NCI-H2107 treated with DMSO at 0.1 percent for 48 hours (cell line): ENCODE measurements at regions not wholly inside any gene's neighbourhood (a gene's known extent, or its start where the extent isn't known, plus 50 kb on each side); places are given as distances from the start of the nearest gene placed in this dataset.
"Not testable (repeated sequence)": the region's sequence is repeated elsewhere in the genome, so short reads cannot be mapped to it uniquely, and the experiment has no call there.

Experiments
- DNase-seq: peaks from one replicate; lab custom pipeline; 2025; ENCODE audit not compliant: unreplicated experiment; lab: John Stamatoyannopoulos, UW

GRCh38 chr12:59055204-59055860, 135.0 kb upstream of the LRIG3 start:
- DNase-seq: no peak

GRCh38 chr12:59053266-59053899, 133.1 kb upstream of the LRIG3 start:
- DNase-seq: not testable (repeated sequence)

- DNase-seq: no peak
Measured at GRCh38 chr12:59046763-59047534, 126.6 kb upstream of the LRIG3 start.

DNA sequence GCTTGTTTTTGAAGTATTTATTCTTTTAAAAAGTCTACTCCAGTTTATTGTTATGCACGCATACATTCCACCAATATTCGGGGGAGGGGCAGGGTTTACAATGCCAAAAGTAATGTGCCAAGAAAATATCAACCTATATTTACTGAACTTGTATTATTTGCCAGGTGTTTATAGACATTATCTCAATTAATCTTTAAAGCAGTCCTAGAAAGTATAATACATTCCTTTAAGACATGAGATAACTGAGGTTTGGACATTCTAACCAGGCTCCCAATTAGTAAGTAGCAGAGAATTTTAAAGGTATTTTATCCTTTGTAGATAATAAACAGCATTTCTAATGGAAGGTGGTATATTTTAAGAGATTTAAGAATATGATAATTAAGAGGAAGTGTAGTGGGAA, 124.5 kb upstream of the LRIG3 start:
- DNase-seq: no peak

GRCh38 chr12:59041241-59042121, 121.2 kb upstream of the LRIG3 start:
- no peak for DNase-seq

DNA sequence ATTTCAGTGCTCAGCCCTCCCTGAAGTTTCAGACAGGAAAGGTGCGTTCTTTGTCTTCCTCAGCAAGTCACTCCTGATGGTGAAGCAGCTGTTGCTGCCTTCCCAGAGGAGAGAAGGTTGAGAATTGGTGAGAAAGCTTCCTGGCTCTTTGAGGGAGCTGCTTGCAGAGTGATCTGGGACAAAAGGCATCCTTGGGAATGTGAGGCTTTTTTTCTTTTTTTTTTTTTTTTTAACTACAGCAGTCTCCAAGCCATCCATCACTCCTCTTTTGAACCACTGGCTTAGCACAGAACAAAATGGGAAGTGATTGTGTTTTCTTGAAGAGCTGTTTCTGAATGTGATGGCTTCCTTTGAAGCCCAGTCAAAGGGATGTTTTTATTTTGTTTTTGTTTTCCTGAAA, 120.4 kb upstream of the LRIG3 start:
- DNase-seq: no peak

DNA sequence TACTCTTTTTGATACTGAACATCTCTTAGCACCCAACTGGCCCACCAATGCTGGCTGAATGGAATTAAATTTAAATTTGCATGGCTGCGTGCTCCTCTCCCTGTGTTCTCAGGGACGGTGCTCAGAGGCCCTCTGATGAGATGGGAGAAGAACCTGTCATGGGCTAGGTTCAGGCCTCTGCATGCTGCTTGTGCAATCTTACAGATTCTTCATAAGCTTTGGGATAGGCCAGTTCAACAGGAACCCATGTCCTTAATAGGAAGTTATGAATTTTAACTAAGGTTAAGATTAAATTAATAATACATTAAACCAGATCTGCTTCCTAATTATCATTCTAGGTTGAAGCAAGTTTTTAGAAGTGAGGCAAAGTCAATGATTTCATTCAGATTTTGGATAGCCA, 119.7 kb upstream of the LRIG3 start:
- DNase-seq: no peak

DNA sequence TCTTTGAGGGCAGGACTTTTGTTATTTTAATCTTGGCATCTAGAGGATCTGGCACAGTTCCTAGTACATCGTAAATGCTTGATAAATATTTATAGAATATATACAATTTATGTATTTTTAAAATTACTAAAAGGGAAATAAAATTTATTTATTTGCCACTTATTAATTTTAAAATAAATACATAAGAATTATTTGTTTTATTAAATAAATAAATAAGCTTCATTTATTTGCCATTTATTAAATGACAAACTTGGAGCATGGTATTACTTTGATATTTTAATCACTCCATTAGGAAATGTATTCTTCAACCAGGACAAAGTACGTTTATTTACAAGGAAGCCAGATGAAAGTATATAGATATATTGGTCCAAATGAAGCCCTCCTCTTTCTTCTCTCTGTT, 118.7 kb upstream of the LRIG3 start:
- no peak for DNase-seq

GRCh38 chr12:59036973-59037762, 116.9 kb upstream of the LRIG3 start:
- DNase-seq: no peak

DNA sequence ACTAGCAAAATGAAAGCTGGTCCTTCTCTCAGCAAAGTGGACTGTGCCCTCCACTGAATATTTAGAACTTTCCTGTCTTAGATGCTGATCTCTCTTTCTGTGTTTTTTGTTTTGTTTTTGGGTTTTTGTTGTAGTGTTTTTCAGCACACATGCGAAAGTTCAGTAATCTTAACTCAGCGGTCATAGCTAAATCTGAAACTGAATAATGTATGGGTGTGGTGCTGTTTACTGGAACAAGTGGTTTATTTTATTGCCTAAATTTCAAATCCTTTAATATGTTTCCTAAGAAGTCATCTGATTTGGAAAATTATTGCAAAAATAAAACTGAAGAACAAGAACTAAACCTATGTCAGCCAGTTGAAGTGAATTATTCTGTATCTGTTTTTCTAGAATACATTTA, 116.0 kb upstream of the LRIG3 start:
- DNase-seq: no peak

DNA sequence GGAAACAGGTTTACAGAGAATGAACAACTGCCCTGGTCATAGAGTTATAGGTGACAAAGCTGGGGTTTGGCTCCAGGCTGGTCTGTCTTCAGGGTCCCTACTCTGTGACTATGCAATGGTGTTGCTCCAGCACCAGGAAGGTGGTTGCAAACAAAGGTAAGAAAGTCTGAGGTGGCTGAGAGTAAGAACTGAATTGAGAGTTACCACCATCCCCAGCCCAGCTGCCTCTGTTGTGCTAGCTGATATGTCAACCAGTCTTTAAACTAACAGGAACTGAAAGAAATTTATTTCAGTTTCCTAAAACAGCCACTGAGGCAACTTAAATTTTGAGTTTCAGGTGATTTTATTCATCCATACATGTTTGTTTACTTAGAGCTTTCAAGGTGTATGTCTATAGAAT, 111.0 kb upstream of the LRIG3 start:
- DNase-seq: no peak

- no peak for DNase-seq
Measured at GRCh38 chr12:59030415-59030814, 110.1 kb upstream of the LRIG3 start.

GRCh38 chr12:59027199-59027598, 106.9 kb upstream of the LRIG3 start:
- no peak for DNase-seq

DNA sequence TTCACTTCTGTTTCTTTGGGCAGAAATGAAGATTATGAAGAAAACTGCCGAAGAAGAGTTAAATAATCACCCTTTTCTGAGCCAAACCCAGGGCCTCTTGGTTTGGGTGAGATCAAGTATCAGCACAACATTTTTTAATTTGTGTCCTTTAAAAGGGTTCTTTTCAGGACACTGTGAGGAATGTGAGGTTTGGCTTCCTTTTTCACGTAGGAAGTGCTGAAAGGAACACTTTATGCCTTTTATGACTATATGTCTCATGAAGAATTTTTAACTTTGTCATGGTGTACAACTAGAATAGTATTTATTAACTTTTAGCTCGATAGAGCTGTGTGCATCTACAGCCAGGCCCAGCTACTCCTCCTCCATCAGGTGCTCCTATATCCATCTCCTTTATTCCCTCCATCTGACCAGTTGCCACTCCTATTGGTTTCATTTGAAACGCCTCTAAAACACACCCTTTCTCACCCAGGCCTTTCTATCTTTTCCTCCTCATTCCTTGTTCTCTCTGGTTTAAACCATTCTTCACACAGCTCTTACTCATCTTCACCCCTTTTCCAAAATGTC, 103.6 kb upstream of the LRIG3 start:
- DNase-seq: no peak

DNA sequence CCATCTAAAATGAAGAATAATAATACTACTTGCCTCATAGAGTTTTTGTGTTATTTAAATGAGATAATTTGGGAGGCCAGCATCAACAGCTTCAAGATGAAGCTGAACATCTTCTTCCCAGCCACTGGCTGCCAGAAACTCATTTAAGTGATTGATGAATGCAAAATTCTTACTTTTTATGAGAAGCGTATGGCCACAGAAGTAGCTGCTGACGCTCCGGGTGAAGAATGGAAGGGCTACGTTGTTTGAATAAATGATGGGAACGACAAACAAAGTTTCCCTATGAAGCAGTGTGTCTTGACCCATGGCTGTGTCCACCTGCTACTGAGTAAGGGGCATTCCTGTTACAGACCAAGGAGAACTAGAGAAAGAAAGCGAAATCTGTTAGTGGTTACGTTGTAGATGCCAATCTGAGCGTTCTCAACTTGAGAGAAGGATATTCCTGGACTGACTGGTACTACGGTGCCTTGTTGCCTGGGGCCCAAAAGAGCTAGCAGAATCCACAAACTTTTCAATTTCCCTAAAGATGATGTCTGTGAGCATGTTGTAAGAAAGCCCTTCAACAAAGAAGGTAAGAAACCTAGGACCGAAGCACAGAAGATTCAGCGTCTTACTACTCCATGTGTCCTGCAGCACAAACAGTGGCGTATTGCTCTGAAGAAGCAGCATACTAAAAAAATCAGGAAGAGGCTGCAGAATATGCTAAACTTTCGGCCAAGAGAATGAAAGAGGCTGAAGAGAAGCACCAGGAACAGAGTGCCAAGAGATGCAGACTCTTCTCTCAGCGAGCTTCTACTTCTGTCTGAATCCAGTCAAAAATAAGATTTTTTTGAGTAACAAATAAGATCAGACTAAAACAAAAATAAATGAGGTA, 100.0 kb upstream of the LRIG3 start:
- DNase-seq: no peak

DNA sequence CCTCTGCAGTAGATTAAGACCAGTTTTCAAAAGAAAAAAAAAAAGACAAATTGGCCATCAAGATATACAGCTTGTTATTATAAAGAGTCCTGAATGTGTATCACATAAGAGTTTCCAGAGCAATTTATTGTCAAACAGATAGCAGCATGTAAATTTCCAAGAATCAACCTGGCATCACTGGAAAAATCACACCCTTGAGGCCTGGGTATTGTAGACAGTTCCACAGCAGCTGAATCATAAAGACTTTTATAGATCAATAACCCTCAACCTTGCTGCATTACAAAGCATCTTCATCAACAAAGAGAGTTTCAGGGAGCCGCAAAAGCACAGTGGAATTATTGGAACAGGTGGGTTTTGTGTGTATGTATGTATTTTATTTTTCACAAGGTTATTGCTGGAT, 94.6 kb upstream of the LRIG3 start:
- DNase-seq: no peak

DNA sequence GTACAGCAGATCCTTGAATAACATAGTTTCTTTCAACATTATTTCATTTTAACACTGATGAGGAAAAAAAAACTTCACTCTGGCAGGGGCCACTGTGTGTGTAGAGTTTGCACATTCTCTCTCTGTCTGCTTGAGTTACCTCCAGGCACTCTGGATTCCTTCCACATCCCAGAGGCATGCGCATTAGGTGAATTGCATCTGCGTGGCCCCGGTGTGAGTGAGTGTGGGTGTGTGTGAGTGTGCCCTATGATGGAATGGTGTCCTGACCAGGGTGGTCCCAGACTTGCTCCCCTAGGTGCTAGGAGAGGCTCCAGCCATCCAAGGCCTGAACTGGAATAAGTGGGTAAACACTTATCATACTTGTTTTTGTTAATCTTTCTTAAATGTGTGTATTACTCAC, 90.6 kb upstream of the LRIG3 start:
- no peak for DNase-seq

DNA sequence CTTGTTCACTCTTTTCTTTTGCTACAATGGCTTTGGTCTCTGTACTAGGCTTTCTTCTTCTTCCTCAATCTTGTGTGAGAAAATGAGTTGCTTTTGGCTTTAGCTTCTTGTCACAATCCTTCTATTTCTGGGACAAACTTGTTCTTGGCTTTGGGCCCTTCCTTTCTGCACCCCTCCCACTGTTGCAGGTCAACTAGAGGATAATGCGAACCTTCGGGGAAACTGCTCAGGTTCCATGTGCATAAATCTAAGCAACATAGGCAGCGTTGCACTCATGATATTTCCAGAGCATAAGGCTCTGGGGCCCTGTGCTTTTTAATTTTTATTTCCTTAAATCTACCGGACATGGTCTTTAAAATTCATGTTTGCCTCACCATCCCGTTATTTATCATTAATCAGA, 89.8 kb upstream of the LRIG3 start:
- DNase-seq: no peak

DNA sequence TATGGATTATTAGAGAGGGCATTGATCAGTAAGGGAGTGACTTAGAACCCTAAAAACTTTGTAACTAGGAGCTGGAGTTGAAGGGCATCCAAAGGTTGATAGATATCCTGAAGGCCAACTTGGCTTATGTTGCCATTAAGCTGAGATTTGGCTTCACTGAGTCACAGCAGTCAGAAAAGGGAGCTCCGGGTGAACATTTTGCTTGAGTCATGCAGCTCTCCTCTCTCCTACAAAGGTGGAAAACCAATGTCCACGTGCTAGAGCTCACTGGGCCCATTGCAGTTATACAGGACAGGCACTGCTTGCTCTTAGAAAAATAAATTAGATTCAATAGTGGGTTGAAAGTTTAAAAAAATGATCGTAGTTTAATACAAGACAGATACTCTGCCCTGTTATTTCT, 87.3 kb upstream of the LRIG3 start:
- no peak for DNase-seq
